H9 (cell line): ENCODE measurements at regions not wholly inside any gene's neighbourhood (a gene's known extent, or its start where the extent isn't known, plus 50 kb on each side); places are given as distances from the start of the nearest gene placed in this dataset.

Experiments used
- DNase-seq: peaks from one replicate; pipeline ENCODE4 v3.0.0-alpha.2; 2017
- H2AFZ ChIP-seq: one replicate; pipeline ENCODE4 v1.6.1; 2013; ENCODE audit warnings: mild to moderate bottlenecking, low read length, control low read depth, moderate library complexity
- H2AK5ac ChIP-seq: 2 replicates; pipeline ENCODE4 v1.6.1; 2013; ENCODE audit warnings: low read length, control low read depth, mixed read lengths; ENCODE audit not compliant: insufficient read length
- H2BK120ac ChIP-seq: one replicate; pipeline ENCODE4 v1.6.1; 2013; ENCODE audit warnings: low read depth, mild to moderate bottlenecking, low read length, control low read depth, inconsistent platforms; ENCODE audit not compliant: poor library complexity, severe bottlenecking
- H2BK12ac ChIP-seq: 2 replicates; pipeline ENCODE4 v1.6.1; 2013; ENCODE audit warnings: low read length, control low read depth, mixed read lengths, low read depth; ENCODE audit not compliant: insufficient read length
- H2BK15ac ChIP-seq: 2 replicates; pipeline ENCODE4 v1.6.1; 2013; ENCODE audit warnings: low read depth, low read length, control low read depth
- H2BK20ac ChIP-seq: one replicate; pipeline ENCODE4 v1.6.1; 2013; ENCODE audit warnings: low read depth, mild to moderate bottlenecking, low read length, control low read depth, inconsistent platforms; ENCODE audit not compliant: poor library complexity, severe bottlenecking
- H2BK5ac ChIP-seq: 2 replicates; pipeline ENCODE4 v1.6.1; 2013; ENCODE audit warnings: low read length, control low read depth, mixed read lengths; ENCODE audit not compliant: insufficient read length
- H3K14ac ChIP-seq: 2 replicates; pipeline ENCODE4 v1.6.1; 2013; ENCODE audit warnings: low read length, control low read depth; ENCODE audit not compliant: insufficient read depth
- H3K18ac ChIP-seq: 2 replicates; pipeline ENCODE4 v1.6.1; 2013; ENCODE audit warnings: low read depth, mild to moderate bottlenecking, mixed read lengths, low read length, control low read depth; ENCODE audit not compliant: insufficient read length
- H3K23ac ChIP-seq: 2 replicates; pipeline ENCODE4 v1.6.1; 2013; ENCODE audit warnings: low read length, control low read depth, mixed read lengths, low read depth; ENCODE audit not compliant: insufficient read length
- H3K23me2 ChIP-seq: 2 replicates; pipeline ENCODE4 v1.6.1; 2013; ENCODE audit warnings: low read depth, mild to moderate bottlenecking, mixed read lengths, low read length, control low read depth; ENCODE audit not compliant: insufficient read length, poor library complexity, severe bottlenecking
- H3K27ac ChIP-seq: 2 replicates; pipeline ENCODE4 v1.5.1; 2013; ENCODE audit warnings: low read length, control low read depth, mixed read lengths, low read depth; ENCODE audit not compliant: insufficient read length
- H3K27me3 ChIP-seq: 2 replicates; pipeline ENCODE4 v1.6.1; 2013; ENCODE audit warnings: low read length, control low read depth, inconsistent platforms; ENCODE audit not compliant: insufficient read depth
- H3K4ac ChIP-seq: 2 replicates; pipeline ENCODE4 v1.6.1; 2013; ENCODE audit warnings: low read depth, mild to moderate bottlenecking, control low read depth, inconsistent platforms, low read length, moderate library complexity
- H3K4me1 ChIP-seq: 2 replicates; pipeline ENCODE4 v1.6.1; 2013; ENCODE audit warnings: low read length, control low read depth, inconsistent platforms; ENCODE audit not compliant: insufficient read depth
- H3K4me2 ChIP-seq: 2 replicates; pipeline ENCODE4 v1.6.1; 2013; ENCODE audit warnings: low read length, control low read depth, mixed read lengths; ENCODE audit not compliant: insufficient read length, insufficient read depth
- H3K56ac ChIP-seq: 2 replicates; pipeline ENCODE4 v1.6.1; 2013; ENCODE audit warnings: low read depth, mild to moderate bottlenecking, mixed read lengths, low read length, control low read depth; ENCODE audit not compliant: insufficient read length
- H3K79me1 ChIP-seq: 2 replicates; pipeline ENCODE4 v1.6.1; 2013; ENCODE audit warnings: low read depth, mild to moderate bottlenecking, moderate library complexity, low read length, control low read depth, inconsistent platforms; ENCODE audit not compliant: insufficient read depth, poor library complexity, severe bottlenecking
- H3K79me2 ChIP-seq: 2 replicates; pipeline ENCODE4 v1.6.1; 2013; ENCODE audit warnings: low read length, control low read depth, inconsistent platforms; ENCODE audit not compliant: insufficient read depth
- H3K9ac ChIP-seq: 2 replicates; pipeline ENCODE4 v1.6.1; 2013; ENCODE audit warnings: low read length, control low read depth, mixed read lengths; ENCODE audit not compliant: insufficient read length; ENCODE audit errors: extremely low read depth
- H3K9me3 ChIP-seq: one replicate; pipeline ENCODE4 v1.6.1; 2013; ENCODE audit warnings: low read depth, low read length, inconsistent platforms; ENCODE audit not compliant: control insufficient read depth
- H3T11ph ChIP-seq: one replicate; pipeline ENCODE4 v1.6.1; 2013; ENCODE audit warnings: mild to moderate bottlenecking, low read length, control low read depth, inconsistent platforms
- H4K20me1 ChIP-seq: one replicate; pipeline ENCODE4 v1.6.1; 2013; ENCODE audit not compliant: control insufficient read depth, insufficient read length, insufficient read depth
- H4K5ac ChIP-seq: 2 replicates; pipeline ENCODE4 v1.6.1; 2013; ENCODE audit warnings: low read depth, mild to moderate bottlenecking, mixed read lengths, low read length, control low read depth; ENCODE audit not compliant: insufficient read length
- H4K8ac ChIP-seq: replicated peaks from 2 replicates; pipeline ENCODE4 v1.6.1; 2013; ENCODE audit warnings: low read length, control low read depth, mixed read lengths, low read depth; ENCODE audit not compliant: insufficient read length
- H4K91ac ChIP-seq: 2 replicates; pipeline ENCODE4 v1.6.1; 2013; ENCODE audit warnings: low read depth, mild to moderate bottlenecking, moderate library complexity, mixed read lengths, low read length, control low read depth; ENCODE audit not compliant: insufficient read length
- H3K27ac Mint-ChIP-seq, 3 experiments: 2 replicates in 2 of 3; 3 replicates in 1 of 3; pipeline ENCODE4 v1.8.0; 2020 to 2021; ENCODE audit warnings: mixed read lengths in 3 of 3, mild to moderate bottlenecking in 1 of 3, moderate library complexity in 1 of 3
- H3K27me3 Mint-ChIP-seq: 2 replicates; pipeline ENCODE4 v1.8.0; 2021; ENCODE audit warnings: low read depth, mild to moderate bottlenecking, moderate library complexity, mixed read lengths
- H3K36me3 Mint-ChIP-seq, 3 experiments: 2 replicates in 2 of 3; 3 replicates in 1 of 3; pipeline ENCODE4 v1.8.0; 2020 to 2021; ENCODE audit warnings: low read depth in 3 of 3, mixed read lengths in 3 of 3; ENCODE audit not compliant: insufficient read depth in 1 of 3
- H3K4me1 Mint-ChIP-seq, 2 experiments: 2 replicates each; pipeline ENCODE4 v1.8.0; 2020; ENCODE audit warnings: mixed read lengths in 2 of 2
- H3K4me3 Mint-ChIP-seq, 2 experiments: 2 replicates in 1 of 2; 3 replicates in 1 of 2; pipeline ENCODE4 v1.8.0; 2020 to 2021; ENCODE audit warnings: mild to moderate bottlenecking in 2 of 2, mixed read lengths in 2 of 2, moderate library complexity in 1 of 2
- H3K9me3 Mint-ChIP-seq, 2 experiments: 2 replicates in 1 of 2; 3 replicates in 1 of 2; pipeline ENCODE4 v1.8.0; 2020; ENCODE audit warnings: mild to moderate bottlenecking in 2 of 2, mixed read lengths in 2 of 2, moderate library complexity in 1 of 2
- CTCF ChIP-seq: fragments of 200-600 bp; sonication (generic); conservative IDR thresholded peaks from 3 replicates; pipeline ENCODE4 v1.8.0; 2021; ENCODE audit warnings: antibody characterized with exemption, mild to moderate bottlenecking
- WGBS: extraction: QIAGEN DNeasy Blood & Tissue Kit; methylation state at CpG from one replicate; pipeline ENCODE4 v1.1.7; 2013; ENCODE audit warnings: missing lambda C conversion rate, low lambda C conversion rate, mixed read lengths; ENCODE audit not compliant: insufficient read length; ENCODE audit errors: extremely low coverage; 5-methylcytosine and 5-hydroxymethylcytosine counted together

GRCh38 chr1:2941040-2941439 lies 80.2 kb upstream of the ACTRT2 start:
- Histone ChIP-seq H3K79me1 (no peaks in the 10 kb centered on the region), H3K79me2 (no peaks in the 10 kb centered on the region), H3K18ac (no peak overlapping the region), H3K56ac (no peak overlapping the region), H3K23ac (no peak overlapping the region), H3K4me2 (no peak overlapping the region), H4K8ac (no peak overlapping the region), H3K14ac (no peak overlapping the region), H3K9ac (no peak overlapping the region), H2BK20ac (no peak overlapping the region), H3K27me3 (no peaks in the 10 kb centered on the region), H2BK5ac (no peak overlapping the region), H3T11ph (no peak overlapping the region), H2AFZ (no peak overlapping the region), H3K23me2 (no peaks in the 10 kb centered on the region), H3K9me3 (peaks cover 90% of the 10 kb centered on the region), H3K4ac (no peak overlapping the region), H4K91ac (no peak overlapping the region), H4K5ac (no peak overlapping the region), H3K27ac (no peak overlapping the region), H3K4me1 (no peaks in the 10 kb centered on the region), H2BK12ac (no peak overlapping the region), H2BK15ac (no peak overlapping the region), H2AK5ac (no peak overlapping the region), H2BK120ac (no peak overlapping the region), H4K20me1 (no peaks in the 10 kb centered on the region)
- WGBS = no CpG with 5 or more reads among the region's 2 CpGs
- Mint-ChIP-seq H3K27me3 (peaks cover 2% of the 10 kb centered on the region; the same call in 1 of the 2 replicates), H3K4me3 (no peak overlapping the region), H3K9me3 (peaks cover 40 to 60% of the 10 kb centered on the region in 2 experiments), H3K36me3 (peaks cover 0 to 18% (median 7%) of the 10 kb centered on the region in 3 experiments; a peak in 4 of 7 replicates), H3K4me1 (no peaks in the 10 kb centered on the region), H3K27ac (no peak overlapping the region)
- TF ChIP-seq CTCF = no peak
- no peak for DNase-seq
